ENCODE measurements at regions not wholly inside any gene's neighbourhood (a gene's known extent, or its start where the extent isn't known, plus 50 kb on each side); places are given as distances from the start of the nearest gene placed in this dataset.

DNA sequence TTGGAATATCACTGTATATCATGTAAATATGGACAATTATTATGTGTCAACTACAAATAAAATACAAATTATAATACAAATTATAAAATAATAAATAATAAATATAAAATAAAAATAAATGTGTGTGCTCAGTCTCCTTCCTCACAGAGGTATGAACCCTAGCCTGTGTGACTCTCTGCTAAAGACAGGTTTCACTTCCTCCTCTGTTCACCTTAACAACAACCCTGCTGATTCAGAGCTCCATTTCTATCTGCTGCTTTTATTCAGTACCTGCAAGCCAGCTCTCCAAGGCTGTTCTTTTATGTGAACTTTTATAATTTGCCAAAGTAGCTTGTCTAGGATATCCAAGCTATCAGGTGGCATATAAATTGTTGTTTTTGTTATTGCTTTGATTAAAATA, 610.7 kb upstream of the GRM7 start:
- Histone ChIP-seq H3K9me3 (ENCODE audit: low read length) (0 out of 2 replicates have a peak, but pooled peaks cover 4% of the 10 kb centered on the region), H3K4me3 (ENCODE audit: low read depth, low read length, poor library complexity, severe bottlenecking) (peak overlapping the region; percentile 50), H3K9me2 (ENCODE audit: insufficient read depth, low read length) (no peaks in the 10 kb centered on the region), H3K79me2 (ENCODE audit: insufficient read depth, low read depth, low read length) (no peaks in the 10 kb centered on the region), H4K20me1 (ENCODE audit: insufficient read depth, low read length) (no peaks in the 10 kb centered on the region), H3K4me2 (ENCODE audit: low read length) (peak overlapping the region; percentile 72), H3K4me1 (ENCODE audit: insufficient read depth, low read length, poor library complexity, severe bottlenecking) (peaks cover 29% of the 10 kb centered on the region), H2AFZ (ENCODE audit: low read length) (0 out of 2 replicates have a peak overlapping the region, but pooled peaks have one; percentile 59), H3K36me3 (ENCODE audit: insufficient read depth, low read length) (no peaks in the 10 kb centered on the region), H3K27ac (ENCODE audit: low read depth, low read length, poor library complexity, severe bottlenecking) (peak overlapping the region; percentile 66)
- CTCF ChIA-PET (ENCODE audit: unreplicated experiment): interaction anchor here (0.7 kb wide), 1 partner anchor 14 kb away, joined by 3 read pairs; no protein-coding TSS in a partner anchor
- TF ChIP-seq, protein P1, sequence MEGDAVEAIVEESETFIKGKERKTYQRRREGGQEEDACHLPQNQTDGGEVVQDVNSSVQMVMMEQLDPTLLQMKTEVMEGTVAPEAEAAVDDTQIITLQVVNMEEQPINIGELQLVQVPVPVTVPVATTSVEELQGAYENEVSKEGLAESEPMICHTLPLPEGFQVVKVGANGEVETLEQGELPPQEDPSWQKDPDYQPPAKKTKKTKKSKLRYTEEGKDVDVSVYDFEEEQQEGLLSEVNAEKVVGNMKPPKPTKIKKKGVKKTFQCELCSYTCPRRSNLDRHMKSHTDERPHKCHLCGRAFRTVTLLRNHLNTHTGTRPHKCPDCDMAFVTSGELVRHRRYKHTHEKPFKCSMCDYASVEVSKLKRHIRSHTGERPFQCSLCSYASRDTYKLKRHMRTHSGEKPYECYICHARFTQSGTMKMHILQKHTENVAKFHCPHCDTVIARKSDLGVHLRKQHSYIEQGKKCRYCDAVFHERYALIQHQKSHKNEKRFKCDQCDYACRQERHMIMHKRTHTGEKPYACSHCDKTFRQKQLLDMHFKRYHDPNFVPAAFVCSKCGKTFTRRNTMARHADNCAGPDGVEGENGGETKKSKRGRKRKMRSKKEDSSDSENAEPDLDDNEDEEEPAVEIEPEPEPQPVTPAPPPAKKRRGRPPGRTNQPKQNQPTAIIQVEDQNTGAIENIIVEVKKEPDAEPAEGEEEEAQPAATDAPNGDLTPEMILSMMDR (conservative IDR thresholded peaks at IDR 0.05; ENCODE audit: low read length): no peak
- TF ChIP-seq EZH2phosphoT487 (IDR thresholded peaks at IDR 0.05; ENCODE audit: borderline replicate concordance, low read depth, low read length): no peak
- POLR2A ChIA-PET: interaction anchor here (0.5 to 1.8 kb wide), 7 partner anchors 11 to 565 kb away, joined by 3 to 8 read pairs (median 5); no protein-coding TSS in a partner anchor
- peak; percentile 75 for DNase-seq (ENCODE audit: low spot score)
- no TSS peak for BruUV-seq (replicated peaks)
- intact Hi-C loops (cut with micrococcal nuclease; ENCODE audit: unreplicated experiment): loop anchor here (2.0 kb wide), 1 partner anchor 33 kb away; no protein-coding TSS in a partner anchor

DNA sequence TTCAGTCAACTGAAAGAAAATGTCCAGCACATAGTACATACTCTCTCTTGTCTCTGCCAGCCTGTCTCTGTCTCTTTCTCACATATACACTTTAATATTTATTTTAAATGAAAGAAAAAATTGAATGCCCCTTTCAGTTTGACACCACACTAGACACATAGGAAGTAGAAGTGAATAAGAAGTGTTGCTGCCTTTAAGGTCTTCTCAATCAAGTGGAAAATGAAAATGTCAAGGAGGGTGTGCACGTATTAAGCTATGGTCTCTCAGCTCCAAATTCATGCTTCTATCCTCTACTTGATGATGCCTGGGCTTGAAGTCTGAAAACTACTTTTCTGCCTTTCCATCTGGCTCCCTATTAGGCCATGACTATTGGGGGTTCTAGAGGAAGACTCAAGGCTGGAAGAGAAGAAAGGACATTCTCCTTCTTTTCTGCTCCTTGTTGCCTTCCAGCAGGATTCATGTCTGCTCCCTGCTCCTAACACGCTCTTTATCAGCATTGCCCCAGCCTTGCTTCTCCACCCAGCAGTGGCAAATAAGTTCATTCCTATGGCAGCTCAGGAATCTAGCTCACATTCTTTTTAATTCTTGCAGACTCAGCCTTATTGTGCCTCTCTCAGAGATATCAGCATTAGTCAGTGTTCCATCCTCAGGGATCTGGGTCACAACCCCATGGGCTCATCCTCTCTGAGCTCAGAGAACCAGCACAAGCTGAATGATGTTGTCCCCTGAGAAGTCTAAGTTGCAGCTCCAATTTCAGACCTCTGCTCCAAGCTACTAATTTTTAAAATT, 609.1 kb upstream of the GRM7 start:
- no peak for DNase-seq (ENCODE audit: low spot score)
- no peak for TF ChIP-seq EZH2phosphoT487 (IDR thresholded peaks at IDR 0.05; ENCODE audit: borderline replicate concordance, low read depth, low read length)
- TF ChIP-seq, protein P1 (conservative IDR thresholded peaks at IDR 0.05; ENCODE audit: low read length): no peak
- ChIA-PET CTCF (ENCODE audit: unreplicated experiment) (interaction anchor here (0.6 kb wide), 1 partner anchor 30 kb away, joined by 3 read pairs; no protein-coding TSS in a partner anchor), POLR2A (interaction anchor here (0.6 to 1.8 kb wide), 3 partner anchors 22 to 27 kb away, joined by 3 to 8 read pairs (median 4); no protein-coding TSS in a partner anchor)
- intact Hi-C loops (cut with micrococcal nuclease; ENCODE audit: unreplicated experiment): loop anchor here (2.0 kb wide), 1 partner anchor 31 kb away; no protein-coding TSS in a partner anchor
- no peak overlapping the region for H3K4me2 ChIP-seq (ENCODE audit: low read length)
- H3K4me1 ChIP-seq (ENCODE audit: insufficient read depth, low read length, poor library complexity, severe bottlenecking): peaks cover 29% of the 10 kb centered on the region
- no peak overlapping the region for H3K4me3 ChIP-seq (ENCODE audit: low read depth, low read length, poor library complexity, severe bottlenecking)
- H3K79me2 ChIP-seq (ENCODE audit: insufficient read depth, low read depth, low read length): no peaks in the 10 kb centered on the region
- peak overlapping the region; percentile 59 for H2AFZ ChIP-seq (ENCODE audit: low read length)
- no peak overlapping the region for H3K27ac ChIP-seq (ENCODE audit: low read depth, low read length, poor library complexity, severe bottlenecking)
- H3K9me2 ChIP-seq (ENCODE audit: insufficient read depth, low read length): no peaks in the 10 kb centered on the region
- 0 out of 2 replicates have a peak, but pooled peaks cover 4% of the 10 kb centered on the region for H3K9me3 ChIP-seq (ENCODE audit: low read length)
- no TSS peak for BruUV-seq (replicated peaks)
- H3K36me3 ChIP-seq (ENCODE audit: insufficient read depth, low read length): no peaks in the 10 kb centered on the region
- no peaks in the 10 kb centered on the region for H4K20me1 ChIP-seq (ENCODE audit: insufficient read depth, low read length)

DNA sequence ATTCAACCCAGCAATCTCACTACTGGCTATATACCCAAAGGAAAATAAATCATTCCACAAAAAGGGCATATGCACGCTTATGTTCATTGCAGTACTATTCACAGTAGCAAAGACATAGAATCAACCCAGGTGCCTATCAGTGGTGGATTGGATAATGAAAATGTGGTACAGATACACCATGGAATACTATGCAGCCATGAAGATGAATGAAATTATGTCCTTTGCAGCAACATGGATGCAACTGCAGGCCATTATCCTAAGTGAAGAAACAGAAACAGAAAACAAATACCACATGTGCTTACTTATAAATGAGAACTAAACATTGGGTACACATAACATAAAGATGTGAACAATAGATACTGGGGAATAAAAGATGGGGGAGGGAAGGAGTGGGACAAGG, 606.4 kb upstream of the GRM7 start:
- intact Hi-C loops (cut with micrococcal nuclease; ENCODE audit: unreplicated experiment): no loop called here
- Histone ChIP-seq H3K4me3 (ENCODE audit: low read depth, low read length, poor library complexity, severe bottlenecking) (no peak overlapping the region), H3K4me1 (ENCODE audit: insufficient read depth, low read length, poor library complexity, severe bottlenecking) (peaks cover 19% of the 10 kb centered on the region), H3K36me3 (ENCODE audit: insufficient read depth, low read length) (no peaks in the 10 kb centered on the region), H2AFZ (ENCODE audit: low read length) (no peak overlapping the region), H4K20me1 (ENCODE audit: insufficient read depth, low read length) (no peaks in the 10 kb centered on the region), H3K9me2 (ENCODE audit: insufficient read depth, low read length) (no peaks in the 10 kb centered on the region), H3K27ac (ENCODE audit: low read depth, low read length, poor library complexity, severe bottlenecking) (no peak overlapping the region), H3K4me2 (ENCODE audit: low read length) (no peak overlapping the region), H3K9me3 (ENCODE audit: low read length) (0 out of 2 replicates have a peak, but pooled peaks cover 4% of the 10 kb centered on the region), H3K79me2 (ENCODE audit: insufficient read depth, low read depth, low read length) (no peaks in the 10 kb centered on the region)
- CTCF ChIA-PET (ENCODE audit: unreplicated experiment): no interaction called here
- no peak for DNase-seq (ENCODE audit: low spot score)
- no peak for TF ChIP-seq EZH2phosphoT487 (IDR thresholded peaks at IDR 0.05; ENCODE audit: borderline replicate concordance, low read depth, low read length)
- TF ChIP-seq, protein P1 (conservative IDR thresholded peaks at IDR 0.05; ENCODE audit: low read length): no peak
- BruUV-seq (replicated peaks): no TSS peak
- POLR2A ChIA-PET: no interaction called here

Measured in OCI-LY7 (cell line).